GM21723 (cell line): ENCODE measurements at regions not wholly inside any gene's neighbourhood (a gene's known extent, or its start where the extent isn't known, plus 50 kb on each side); places are given as distances from the start of the nearest gene placed in this dataset.
"Not testable (repeated sequence)": the region's sequence is repeated elsewhere in the genome, so short reads cannot be mapped to it uniquely, and the experiment has no call there.

ENCODE experiments used
- ATAC-seq: cut with Tn5 transposase; IDR thresholded peaks from one replicate; pipeline ENCODE4 v1.9.1; 2021; ENCODE audit warnings: mild to moderate bottlenecking, moderate library complexity; ENCODE audit not compliant: unreplicated experiment

GRCh38 chr6:4656106-4656505, 120.1 kb upstream of the CDYL start:
- ATAC-seq: no peak

- no peak for ATAC-seq
Measured at GRCh38 chr6:4655196-4656025, 120.8 kb upstream of the CDYL start.

GRCh38 chr6:4653141-4653540, 123.1 kb upstream of the CDYL start:
- ATAC-seq: no peak

- ATAC-seq: no peak
Measured at GRCh38 chr6:4651831-4652467, 124.3 kb upstream of the CDYL start.

GRCh38 chr6:4649728-4650127, 126.5 kb upstream of the CDYL start:
- no peak for ATAC-seq

- ATAC-seq: no peak
Measured at GRCh38 chr6:4647414-4648365, 128.5 kb upstream of the CDYL start.

GRCh38 chr6:4645713-4646360, 130.4 kb upstream of the CDYL start:
- no peak for ATAC-seq

- ATAC-seq: no peak
Measured at GRCh38 chr6:4644996-4645395, 131.2 kb upstream of the CDYL start.

GRCh38 chr6:4641461-4641860, 134.7 kb upstream of the CDYL start:
- ATAC-seq: no peak

- no peak for ATAC-seq
Measured at GRCh38 chr6:4640139-4640538, 136.1 kb upstream of the CDYL start.

GRCh38 chr6:4638641-4639040, 137.6 kb upstream of the CDYL start:
- no peak for ATAC-seq

- peak; percentile 81 for ATAC-seq
Measured at GRCh38 chr6:4637691-4638433, 138.3 kb upstream of the CDYL start.

- ATAC-seq: no peak
Measured at GRCh38 chr6:4636881-4637224, 139.4 kb upstream of the CDYL start.

- no peak for ATAC-seq
Measured at GRCh38 chr6:4636191-4636880, 139.9 kb upstream of the CDYL start.

- no peak for ATAC-seq
Measured at GRCh38 chr6:4635666-4636065, 140.5 kb upstream of the CDYL start.

GRCh38 chr6:4632421-4632820, 143.8 kb upstream of the CDYL start:
- ATAC-seq: no peak

- ATAC-seq: not testable (repeated sequence)
Measured at GRCh38 chr6:4629789-4630188, 146.4 kb upstream of the CDYL start.

- no peak for ATAC-seq
Measured at GRCh38 chr6:4625557-4625956, 150.6 kb upstream of the CDYL start.

- ATAC-seq: no peak
Measured at GRCh38 chr6:4624726-4625125, 151.5 kb upstream of the CDYL start.
